ENCODE measurements at regions not wholly inside any gene's neighbourhood (a gene's known extent, or its start where the extent isn't known, plus 50 kb on each side); places are given as distances from the start of the nearest gene placed in this dataset.
A peak's percentile ranks its signal among the peaks of the same experiment; 100 is the strongest.

GRCh38 chr17:12391468-12391867, 274.2 kb upstream of the MYOCD start:
- Histone ChIP-seq H4K20me1 (ENCODE audit: control insufficient read depth, extremely low read depth, insufficient read depth, low read length) (no peaks in the 10 kb centered on the region), H3K27me3 (ENCODE audit: control insufficient read depth, extremely low read depth, insufficient read depth, low read length) (no peaks in the 10 kb centered on the region), H3K4me1 (ENCODE audit: control insufficient read depth, extremely low read depth, insufficient read depth, low read length) (no peaks in the 10 kb centered on the region), H3K79me2 (ENCODE audit: control insufficient read depth, insufficient read depth, low read length) (no peaks in the 10 kb centered on the region), H3K4me2 (ENCODE audit: control insufficient read depth, extremely low read depth, insufficient read depth, low read depth, low read length) (no peak overlapping the region), H2AFZ (ENCODE audit: control insufficient read depth, low read length) (no peak overlapping the region), H3K9me1 (ENCODE audit: control insufficient read depth, extremely low read depth, insufficient read depth, low read length) (no peaks in the 10 kb centered on the region), H3K27ac (ENCODE audit: control insufficient read depth, insufficient read depth, low read length) (no peak overlapping the region), H3K36me3 (ENCODE audit: control insufficient read depth in 2 of 2, extremely low read depth in 1 of 2, insufficient read depth in 2 of 2, low read length in 2 of 2) (no peaks in the 10 kb centered on the region), H3K9me3 (ENCODE audit: control insufficient read depth, low read depth, low read length) (no peaks in the 10 kb centered on the region), H3K9ac (ENCODE audit: control insufficient read depth, extremely low read depth, insufficient read depth, low read length) (no peak overlapping the region), H3K4me3 (ENCODE audit: control insufficient read depth in 2 of 3, extremely low read depth in 1 of 3, insufficient read depth in 2 of 3, low read depth in 1 of 3, low read length in 3 of 3) (no peak overlapping the region)
- TF ChIP-seq, protein P1, sequence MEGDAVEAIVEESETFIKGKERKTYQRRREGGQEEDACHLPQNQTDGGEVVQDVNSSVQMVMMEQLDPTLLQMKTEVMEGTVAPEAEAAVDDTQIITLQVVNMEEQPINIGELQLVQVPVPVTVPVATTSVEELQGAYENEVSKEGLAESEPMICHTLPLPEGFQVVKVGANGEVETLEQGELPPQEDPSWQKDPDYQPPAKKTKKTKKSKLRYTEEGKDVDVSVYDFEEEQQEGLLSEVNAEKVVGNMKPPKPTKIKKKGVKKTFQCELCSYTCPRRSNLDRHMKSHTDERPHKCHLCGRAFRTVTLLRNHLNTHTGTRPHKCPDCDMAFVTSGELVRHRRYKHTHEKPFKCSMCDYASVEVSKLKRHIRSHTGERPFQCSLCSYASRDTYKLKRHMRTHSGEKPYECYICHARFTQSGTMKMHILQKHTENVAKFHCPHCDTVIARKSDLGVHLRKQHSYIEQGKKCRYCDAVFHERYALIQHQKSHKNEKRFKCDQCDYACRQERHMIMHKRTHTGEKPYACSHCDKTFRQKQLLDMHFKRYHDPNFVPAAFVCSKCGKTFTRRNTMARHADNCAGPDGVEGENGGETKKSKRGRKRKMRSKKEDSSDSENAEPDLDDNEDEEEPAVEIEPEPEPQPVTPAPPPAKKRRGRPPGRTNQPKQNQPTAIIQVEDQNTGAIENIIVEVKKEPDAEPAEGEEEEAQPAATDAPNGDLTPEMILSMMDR (optimal IDR thresholded peaks at IDR 0.05 in 1 of 3, IDR thresholded peaks at IDR 0.05 in 1 of 3, conservative IDR thresholded peaks at IDR 0.05 in 1 of 3; ENCODE audit: extremely low read depth in 1 of 3, insufficient read depth in 2 of 3, low read length in 3 of 3): no peak
- no peak for TF ChIP-seq EZH2 (IDR thresholded peaks at IDR 0.05; ENCODE audit: low read length)
- FAIRE-seq (no peak), DNase-seq (ENCODE audit: low read depth, low spot score) (no peak)
- dilution Hi-C loops (cut with MboI; ENCODE audit: extremely low pct_ligation_motif_present, low sequenced_read_pairs): no loop called here

DNA sequence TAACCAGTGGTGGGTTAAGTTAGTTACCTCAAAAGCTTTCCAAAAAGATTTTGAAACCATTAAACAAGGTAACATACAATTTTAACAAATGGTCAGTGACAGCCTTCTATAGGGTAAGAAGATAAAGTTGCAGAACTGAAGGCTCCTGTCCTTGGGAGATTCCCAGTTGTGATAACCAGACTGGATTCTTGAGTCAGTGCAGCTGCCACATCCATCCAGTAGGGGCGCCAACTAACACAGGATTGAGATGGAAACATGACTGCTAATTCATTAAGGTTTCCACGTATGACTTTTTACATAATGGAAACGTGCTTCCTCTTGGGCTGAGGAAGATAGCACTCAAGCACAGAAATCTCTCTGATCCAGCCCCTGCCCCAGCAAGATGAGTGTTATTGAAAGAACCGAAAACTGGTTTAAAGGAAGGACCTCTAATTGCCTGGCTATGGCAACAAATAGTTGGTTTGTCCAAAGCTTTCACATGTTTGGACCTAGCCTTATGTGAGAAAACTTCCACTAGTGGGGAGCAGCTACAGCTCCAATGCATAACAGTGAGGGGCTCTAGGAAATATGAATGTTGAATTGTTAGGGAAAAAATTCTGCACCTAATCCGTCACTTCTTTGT, 269.8 kb upstream of the MYOCD start:
- dilution Hi-C loops (cut with MboI; ENCODE audit: extremely low pct_ligation_motif_present, low sequenced_read_pairs): no loop called here
- H3K4me3 ChIP-seq (ENCODE audit: control insufficient read depth in 2 of 3, extremely low read depth in 1 of 3, insufficient read depth in 2 of 3, low read depth in 1 of 3, low read length in 3 of 3): no peak overlapping the region
- no peaks in the 10 kb centered on the region for H3K4me1 ChIP-seq (ENCODE audit: control insufficient read depth, extremely low read depth, insufficient read depth, low read length)
- no peak overlapping the region for H3K27ac ChIP-seq (ENCODE audit: control insufficient read depth, insufficient read depth, low read length)
- no peaks in the 10 kb centered on the region for H3K9me3 ChIP-seq (ENCODE audit: control insufficient read depth, low read depth, low read length)
- H4K20me1 ChIP-seq (ENCODE audit: control insufficient read depth, extremely low read depth, insufficient read depth, low read length): no peaks in the 10 kb centered on the region
- H3K9ac ChIP-seq (ENCODE audit: control insufficient read depth, extremely low read depth, insufficient read depth, low read length): no peak overlapping the region
- no peaks in the 10 kb centered on the region for H3K79me2 ChIP-seq (ENCODE audit: control insufficient read depth, insufficient read depth, low read length)
- no peak overlapping the region for H3K4me2 ChIP-seq (ENCODE audit: control insufficient read depth, extremely low read depth, insufficient read depth, low read depth, low read length)
- H3K36me3 ChIP-seq (ENCODE audit: control insufficient read depth in 2 of 2, extremely low read depth in 1 of 2, insufficient read depth in 2 of 2, low read length in 2 of 2): no peaks in the 10 kb centered on the region
- no peaks in the 10 kb centered on the region for H3K9me1 ChIP-seq (ENCODE audit: control insufficient read depth, extremely low read depth, insufficient read depth, low read length)
- no peak overlapping the region for H2AFZ ChIP-seq (ENCODE audit: control insufficient read depth, low read length)
- TF ChIP-seq, protein P1 (optimal IDR thresholded peaks at IDR 0.05 in 1 of 3, IDR thresholded peaks at IDR 0.05 in 1 of 3, conservative IDR thresholded peaks at IDR 0.05 in 1 of 3; ENCODE audit: extremely low read depth in 1 of 3, insufficient read depth in 2 of 3, low read length in 3 of 3): peak; percentile 34 to 65 (median 61)
- no peak for TF ChIP-seq EZH2 (IDR thresholded peaks at IDR 0.05; ENCODE audit: low read length)
- FAIRE-seq (no peak), DNase-seq (ENCODE audit: low read depth, low spot score) (no peak)
- H3K27me3 ChIP-seq (ENCODE audit: control insufficient read depth, extremely low read depth, insufficient read depth, low read length): no peaks in the 10 kb centered on the region
